ENCODE measurements at regions not wholly inside any gene's neighbourhood (a gene's known extent, or its start where the extent isn't known, plus 50 kb on each side); places are given as distances from the start of the nearest gene placed in this dataset.
A peak's percentile ranks its signal among the peaks of the same experiment; 100 is the strongest.

DNA sequence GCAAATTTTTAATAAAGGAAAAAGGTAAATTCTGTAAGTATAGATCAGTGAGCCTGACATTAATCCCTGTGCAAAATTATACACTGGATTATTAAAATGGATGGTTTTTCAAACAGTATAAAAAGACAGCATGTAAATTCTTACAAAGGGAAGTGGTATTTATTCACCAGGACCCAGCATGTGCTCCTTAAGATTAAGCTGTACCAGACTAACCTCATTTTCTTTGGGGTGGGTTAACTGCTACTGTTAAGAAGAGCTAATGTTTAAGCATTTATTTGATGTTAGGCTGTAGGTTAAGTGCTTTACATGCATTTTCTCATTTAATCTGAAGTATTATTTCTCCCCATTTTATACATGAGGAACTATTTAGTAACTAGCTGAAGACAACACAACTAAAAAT is 60.3 kb upstream of the RFX3 start:
- FAIRE-seq, result peak; percentile 7
- TF ChIP-seq RARB (CRISPR knock-in tag; IDR thresholded peaks at IDR 0.05) (no peak), JUN (IDR thresholded peaks at IDR 0.05) (no peak), MYC (IDR thresholded peaks at IDR 0.05; ENCODE audit: borderline replicate concordance, low read length) (no peak), ESRRA (IDR thresholded peaks at IDR 0.05; ENCODE audit: borderline replicate concordance, low read length) (no peak), CBX8 (IDR thresholded peaks at IDR 0.05) (no peak), KDM1A (IDR thresholded peaks at IDR 0.05; ENCODE audit: low read depth) (no peak), CHD4 (IDR thresholded peaks at IDR 0.05; ENCODE audit: borderline replicate concordance) (no peak), RNF2 (IDR thresholded peaks at IDR 0.05; ENCODE audit: borderline replicate concordance, low read depth) (no peak), TFCP2L1 (CRISPR knock-in tag; IDR thresholded peaks at IDR 0.05) (no peak)
- TF ChIP-seq, protein P1, sequence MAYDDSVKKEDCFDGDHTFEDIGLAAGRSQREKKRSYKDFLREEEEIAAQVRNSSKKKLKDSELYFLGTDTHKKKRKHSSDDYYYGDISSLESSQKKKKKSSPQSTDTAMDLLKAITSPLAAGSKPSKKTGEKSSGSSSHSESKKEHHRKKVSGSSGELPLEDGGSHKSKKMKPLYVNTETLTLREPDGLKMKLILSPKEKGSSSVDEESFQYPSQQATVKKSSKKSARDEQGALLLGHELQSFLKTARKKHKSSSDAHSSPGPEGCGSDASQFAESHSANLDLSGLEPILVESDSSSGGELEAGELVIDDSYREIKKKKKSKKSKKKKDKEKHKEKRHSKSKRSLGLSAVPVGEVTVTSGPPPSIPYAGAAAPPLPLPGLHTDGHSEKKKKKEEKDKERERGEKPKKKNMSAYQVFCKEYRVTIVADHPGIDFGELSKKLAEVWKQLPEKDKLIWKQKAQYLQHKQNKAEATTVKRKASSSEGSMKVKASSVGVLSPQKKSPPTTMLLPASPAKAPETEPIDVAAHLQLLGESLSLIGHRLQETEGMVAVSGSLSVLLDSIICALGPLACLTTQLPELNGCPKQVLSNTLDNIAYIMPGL (CRISPR knock-in tag; IDR thresholded peaks at IDR 0.05; ENCODE audit: borderline replicate concordance), result no peak
- TF ChIP-seq, protein P2, sequence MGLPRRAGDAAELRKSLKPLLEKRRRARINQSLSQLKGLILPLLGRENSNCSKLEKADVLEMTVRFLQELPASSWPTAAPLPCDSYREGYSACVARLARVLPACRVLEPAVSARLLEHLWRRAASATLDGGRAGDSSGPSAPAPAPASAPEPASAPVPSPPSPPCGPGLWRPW (IDR thresholded peaks at IDR 0.05), result no peak
- TF ChIP-seq, protein P3, sequence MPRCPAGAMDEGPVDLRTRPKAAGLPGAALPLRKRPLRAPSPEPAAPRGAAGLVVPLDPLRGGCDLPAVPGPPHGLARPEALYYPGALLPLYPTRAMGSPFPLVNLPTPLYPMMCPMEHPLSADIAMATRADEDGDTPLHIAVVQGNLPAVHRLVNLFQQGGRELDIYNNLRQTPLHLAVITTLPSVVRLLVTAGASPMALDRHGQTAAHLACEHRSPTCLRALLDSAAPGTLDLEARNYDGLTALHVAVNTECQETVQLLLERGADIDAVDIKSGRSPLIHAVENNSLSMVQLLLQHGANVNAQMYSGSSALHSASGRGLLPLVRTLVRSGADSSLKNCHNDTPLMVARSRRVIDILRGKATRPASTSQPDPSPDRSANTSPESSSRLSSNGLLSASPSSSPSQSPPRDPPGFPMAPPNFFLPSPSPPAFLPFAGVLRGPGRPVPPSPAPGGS (IDR thresholded peaks at IDR 0.05), result no peak
- TF ChIP-seq, protein P4, sequence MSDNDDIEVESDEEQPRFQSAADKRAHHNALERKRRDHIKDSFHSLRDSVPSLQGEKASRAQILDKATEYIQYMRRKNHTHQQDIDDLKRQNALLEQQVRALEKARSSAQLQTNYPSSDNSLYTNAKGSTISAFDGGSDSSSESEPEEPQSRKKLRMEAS (IDR thresholded peaks at IDR 0.05), result no peak
- TF ChIP-seq, protein P5, sequence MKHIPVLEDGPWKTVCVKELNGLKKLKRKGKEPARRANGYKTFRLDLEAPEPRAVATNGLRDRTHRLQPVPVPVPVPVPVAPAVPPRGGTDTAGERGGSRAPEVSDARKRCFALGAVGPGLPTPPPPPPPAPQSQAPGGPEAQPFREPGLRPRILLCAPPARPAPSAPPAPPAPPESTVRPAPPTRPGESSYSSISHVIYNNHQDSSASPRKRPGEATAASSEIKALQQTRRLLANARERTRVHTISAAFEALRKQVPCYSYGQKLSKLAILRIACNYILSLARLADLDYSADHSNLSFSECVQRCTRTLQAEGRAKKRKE (CRISPR knock-in tag; IDR thresholded peaks at IDR 0.05; ENCODE audit: low read depth), result no peak
- TF ChIP-seq, protein P6, sequence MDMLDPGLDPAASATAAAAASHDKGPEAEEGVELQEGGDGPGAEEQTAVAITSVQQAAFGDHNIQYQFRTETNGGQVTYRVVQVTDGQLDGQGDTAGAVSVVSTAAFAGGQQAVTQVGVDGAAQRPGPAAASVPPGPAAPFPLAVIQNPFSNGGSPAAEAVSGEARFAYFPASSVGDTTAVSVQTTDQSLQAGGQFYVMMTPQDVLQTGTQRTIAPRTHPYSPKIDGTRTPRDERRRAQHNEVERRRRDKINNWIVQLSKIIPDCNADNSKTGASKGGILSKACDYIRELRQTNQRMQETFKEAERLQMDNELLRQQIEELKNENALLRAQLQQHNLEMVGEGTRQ (IDR thresholded peaks at IDR 0.05), result no peak

DNA sequence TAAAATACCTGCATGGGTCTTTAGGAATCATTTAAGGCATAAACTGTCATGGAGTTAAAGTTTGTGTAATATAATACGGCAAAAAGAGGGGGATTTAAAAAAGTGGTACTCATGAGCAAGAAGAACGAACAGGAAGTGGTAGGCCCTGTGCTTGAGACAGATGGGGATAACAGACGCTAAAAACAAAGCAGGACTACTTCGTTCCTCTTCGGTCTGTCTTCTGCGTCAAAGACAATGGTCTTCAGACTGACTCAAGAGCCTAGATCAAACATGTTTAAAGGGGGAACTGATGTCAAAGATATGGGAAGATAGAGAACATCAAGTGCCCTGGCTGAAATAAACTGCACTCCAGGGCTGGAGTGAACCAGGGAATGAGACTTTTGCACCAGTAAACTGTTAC is 59.8 kb upstream of the RFX3 start:
- Histone ChIP-seq H3K4me3 (no peak overlapping the region), H3K4me1 (no peaks in the 10 kb centered on the region), H3K27ac (no peak overlapping the region), H3K9me3 (peaks cover 28% of the 10 kb centered on the region), H3K4me2 (no peak overlapping the region)
- DNase-seq (ENCODE audit: low read depth in 1 of 2, low spot score in 1 of 2), result no peak
- WGBS (ENCODE audit: missing lambda C conversion rate), result 54% methylated on average over 6 of the region's 6 CpGs
- no peak for FAIRE-seq
- CTCF ChIA-PET, result interaction anchor here (1.3 kb wide), 1 partner anchor 118 kb away, joined by 3 read pairs; no protein-coding TSS in a partner anchor
- ATAC-seq, result no peak
- POLR2A ChIA-PET, result no interaction called here
- TF ChIP-seq EHMT2 (IDR thresholded peaks at IDR 0.05; ENCODE audit: low read depth) (no peak), SREBF2 (IDR thresholded peaks at IDR 0.05) (no peak), SMC3 (IDR thresholded peaks at IDR 0.05) (no peak), NPAS2 (CRISPR knock-in tag; IDR thresholded peaks at IDR 0.05; ENCODE audit: borderline replicate concordance) (no peak), NFE2L2 (conservative IDR thresholded peaks at IDR 0.05; ENCODE audit: low read length) (no peak), FOSB (CRISPR knock-in tag; IDR thresholded peaks at IDR 0.05) (no peak), ZC3H11A (IDR thresholded peaks at IDR 0.05) (no peak), HOXB13 (CRISPR knock-in tag; IDR thresholded peaks at IDR 0.05; ENCODE audit: low read depth) (no peak), GATA3 (IDR thresholded peaks at IDR 0.05; ENCODE audit: borderline replicate concordance) (no peak), FOXS1 (CRISPR knock-in tag; IDR thresholded peaks at IDR 0.05) (no peak), MAZ (IDR thresholded peaks at IDR 0.05; ENCODE audit: borderline replicate concordance, low read depth, low read length) (no peak), ZNF302 (CRISPR knock-in tag; IDR thresholded peaks at IDR 0.05) (no peak), CHD4 (IDR thresholded peaks at IDR 0.05; ENCODE audit: borderline replicate concordance) (no peak), MYC (IDR thresholded peaks at IDR 0.05; ENCODE audit: borderline replicate concordance, low read length) (no peak), CEBPB (IDR thresholded peaks at IDR 0.05) (no peak)
- TF ChIP-seq, protein P6 (IDR thresholded peaks at IDR 0.05), result no peak
- TF ChIP-seq, protein P7, sequence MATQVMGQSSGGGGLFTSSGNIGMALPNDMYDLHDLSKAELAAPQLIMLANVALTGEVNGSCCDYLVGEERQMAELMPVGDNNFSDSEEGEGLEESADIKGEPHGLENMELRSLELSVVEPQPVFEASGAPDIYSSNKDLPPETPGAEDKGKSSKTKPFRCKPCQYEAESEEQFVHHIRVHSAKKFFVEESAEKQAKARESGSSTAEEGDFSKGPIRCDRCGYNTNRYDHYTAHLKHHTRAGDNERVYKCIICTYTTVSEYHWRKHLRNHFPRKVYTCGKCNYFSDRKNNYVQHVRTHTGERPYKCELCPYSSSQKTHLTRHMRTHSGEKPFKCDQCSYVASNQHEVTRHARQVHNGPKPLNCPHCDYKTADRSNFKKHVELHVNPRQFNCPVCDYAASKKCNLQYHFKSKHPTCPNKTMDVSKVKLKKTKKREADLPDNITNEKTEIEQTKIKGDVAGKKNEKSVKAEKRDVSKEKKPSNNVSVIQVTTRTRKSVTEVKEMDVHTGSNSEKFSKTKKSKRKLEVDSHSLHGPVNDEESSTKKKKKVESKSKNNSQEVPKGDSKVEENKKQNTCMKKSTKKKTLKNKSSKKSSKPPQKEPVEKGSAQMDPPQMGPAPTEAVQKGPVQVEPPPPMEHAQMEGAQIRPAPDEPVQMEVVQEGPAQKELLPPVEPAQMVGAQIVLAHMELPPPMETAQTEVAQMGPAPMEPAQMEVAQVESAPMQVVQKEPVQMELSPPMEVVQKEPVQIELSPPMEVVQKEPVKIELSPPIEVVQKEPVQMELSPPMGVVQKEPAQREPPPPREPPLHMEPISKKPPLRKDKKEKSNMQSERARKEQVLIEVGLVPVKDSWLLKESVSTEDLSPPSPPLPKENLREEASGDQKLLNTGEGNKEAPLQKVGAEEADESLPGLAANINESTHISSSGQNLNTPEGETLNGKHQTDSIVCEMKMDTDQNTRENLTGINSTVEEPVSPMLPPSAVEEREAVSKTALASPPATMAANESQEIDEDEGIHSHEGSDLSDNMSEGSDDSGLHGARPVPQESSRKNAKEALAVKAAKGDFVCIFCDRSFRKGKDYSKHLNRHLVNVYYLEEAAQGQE (IDR thresholded peaks at IDR 0.05), result no peak

More for the DNA sequence above, 60.3 kb upstream of the RFX3 start:
- no peak overlapping the region for H3K4me2 ChIP-seq
- ATAC-seq (no peak), DNase-seq (ENCODE audit: low read depth in 1 of 2, low spot score in 1 of 2) (no peak)
- ChIA-PET POLR2A (no interaction called here), CTCF (interaction anchor here (1.3 kb wide), 1 partner anchor 119 kb away, joined by 3 read pairs; no protein-coding TSS in a partner anchor)
- no peak overlapping the region for H3K4me3 ChIP-seq
- no peak overlapping the region for H3K27ac ChIP-seq
- no peaks in the 10 kb centered on the region for H3K4me1 ChIP-seq
- peaks cover 28% of the 10 kb centered on the region for H3K9me3 ChIP-seq
